Activated CD8-positive, alpha-beta T cell treated with anti-CD3 and anti-CD28 coated beads, Interleukin-2, amount 10 ng/mL, durations not matched to agents 7 days and 5 days (primary cell): ENCODE measurements at regions not wholly inside any gene's neighbourhood (a gene's known extent, or its start where the extent isn't known, plus 50 kb on each side); places are given as distances from the start of the nearest gene placed in this dataset.
"Not testable (repeated sequence)": the region's sequence is repeated elsewhere in the genome, so short reads cannot be mapped to it uniquely, and the experiment has no call there.

Experiments
- ATAC-seq: fragments of 150-1000 bp; cut with Tn5 transposase; one replicate; pipeline ENCODE4 v1.10.0; 2021; ENCODE audit warnings: moderate library complexity
- CTCF ChIA-PET: fragments of 350-600 bp; sonication (Branson Sonifier 250); formaldehyde crosslinking; loops from one replicate; lab custom pipeline; 2021; ENCODE audit warnings: antibody characterized with exemption; lab: Charles Lee
- POLR2A ChIA-PET: fragments of 350-600 bp; sonication (Branson Sonifier 250); formaldehyde crosslinking; loops from one replicate; lab custom pipeline; 2021; ENCODE audit warnings: antibody characterized with exemption; lab: Charles Lee
- DNase-seq: peaks from one replicate; pipeline ENCODE4 v3.0.0-alpha.2; 2020
- H3K27ac Mint-ChIP-seq: one replicate; pipeline ENCODE4 v1.8.0; 2021; ENCODE audit warnings: mild to moderate bottlenecking, mixed read lengths
- H3K27me3 Mint-ChIP-seq: one replicate; pipeline ENCODE4 v1.8.0; 2021; ENCODE audit warnings: low read depth, mixed read lengths
- H3K36me3 Mint-ChIP-seq: one replicate; pipeline ENCODE4 v1.8.0; 2021; ENCODE audit warnings: low read depth, mixed read lengths
- H3K4me1 Mint-ChIP-seq: one replicate; pipeline ENCODE4 v1.8.0; 2021; ENCODE audit warnings: low read depth, mixed read lengths
- H3K4me3 Mint-ChIP-seq: one replicate; pipeline ENCODE4 v1.8.0; 2021; ENCODE audit warnings: mild to moderate bottlenecking, mixed read lengths
- H3K9me3 Mint-ChIP-seq: one replicate; pipeline ENCODE4 v1.8.0; 2022; ENCODE audit warnings: mixed read lengths; ENCODE audit not compliant: insufficient read depth

- Mint-ChIP-seq H3K4me1 (no peaks in the 10 kb centered on the region), H3K9me3 (no peaks in the 10 kb centered on the region), H3K36me3 (no peaks in the 10 kb centered on the region), H3K27ac (no peak overlapping the region), H3K27me3 (no peaks in the 10 kb centered on the region), H3K4me3 (no peak overlapping the region)
- ATAC-seq = no peak
- DNase-seq = no peak
- POLR2A ChIA-PET = no interaction called here
- CTCF ChIA-PET = no interaction called here
Measured at GRCh38 chr4:126647756-126648397, 984.9 kb upstream of the INTU start.

DNA sequence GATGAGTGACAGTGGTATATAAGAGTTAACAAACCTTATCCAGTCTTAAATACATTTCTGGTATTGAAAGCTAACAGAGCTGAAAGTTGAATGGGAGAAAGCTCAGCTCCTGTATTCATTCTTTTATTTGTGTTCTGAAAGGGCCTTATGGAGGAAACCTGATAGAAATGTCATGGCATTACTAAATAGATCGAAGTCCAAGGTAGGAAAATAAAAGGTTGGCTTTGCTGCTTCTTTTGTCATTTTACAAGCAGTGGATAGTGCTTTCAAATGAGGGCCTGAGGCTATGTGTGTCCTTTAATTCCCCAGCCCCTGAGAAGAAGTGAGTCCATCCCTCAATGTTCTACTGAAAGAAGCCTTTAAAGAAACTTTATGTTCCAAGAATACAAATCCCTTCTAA lies 974.3 kb upstream of the INTU start:
- no peaks in the 10 kb centered on the region for H3K36me3 Mint-ChIP-seq
- ChIA-PET CTCF (no interaction called here), POLR2A (no interaction called here)
- no peaks in the 10 kb centered on the region for H3K4me1 Mint-ChIP-seq
- H3K9me3 Mint-ChIP-seq = no peaks in the 10 kb centered on the region
- H3K27me3 Mint-ChIP-seq = no peaks in the 10 kb centered on the region
- H3K4me3 Mint-ChIP-seq = no peak overlapping the region
- DNase-seq = no peak
- H3K27ac Mint-ChIP-seq = no peak overlapping the region
- no peak for ATAC-seq

DNA sequence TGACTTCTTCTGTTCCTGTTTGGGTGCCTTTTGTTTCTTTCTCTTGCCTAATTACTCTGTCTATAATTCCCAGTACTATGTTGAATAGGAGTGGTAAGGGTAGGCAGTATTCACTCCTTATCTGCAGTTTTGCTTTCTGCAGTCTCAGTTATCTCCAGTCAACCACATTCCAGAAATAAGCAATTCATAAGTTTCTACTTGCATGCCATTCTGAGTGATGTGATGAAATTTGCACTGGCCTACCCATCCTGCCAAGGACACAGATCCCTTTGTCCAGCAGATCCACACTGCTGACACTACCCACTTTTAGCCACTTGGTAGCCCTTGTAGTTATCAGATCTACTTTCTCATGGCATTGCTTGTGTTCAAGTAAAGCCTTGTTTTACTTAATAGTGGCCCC lies 971.6 kb upstream of the INTU start:
- POLR2A ChIA-PET = no interaction called here
- no peak overlapping the region for H3K27ac Mint-ChIP-seq
- H3K36me3 Mint-ChIP-seq = no peaks in the 10 kb centered on the region
- H3K9me3 Mint-ChIP-seq = no peaks in the 10 kb centered on the region
- CTCF ChIA-PET = no interaction called here
- DNase-seq = no peak
- H3K27me3 Mint-ChIP-seq = no peaks in the 10 kb centered on the region
- no peaks in the 10 kb centered on the region for H3K4me1 Mint-ChIP-seq
- ATAC-seq = no peak
- H3K4me3 Mint-ChIP-seq = no peak overlapping the region

DNA sequence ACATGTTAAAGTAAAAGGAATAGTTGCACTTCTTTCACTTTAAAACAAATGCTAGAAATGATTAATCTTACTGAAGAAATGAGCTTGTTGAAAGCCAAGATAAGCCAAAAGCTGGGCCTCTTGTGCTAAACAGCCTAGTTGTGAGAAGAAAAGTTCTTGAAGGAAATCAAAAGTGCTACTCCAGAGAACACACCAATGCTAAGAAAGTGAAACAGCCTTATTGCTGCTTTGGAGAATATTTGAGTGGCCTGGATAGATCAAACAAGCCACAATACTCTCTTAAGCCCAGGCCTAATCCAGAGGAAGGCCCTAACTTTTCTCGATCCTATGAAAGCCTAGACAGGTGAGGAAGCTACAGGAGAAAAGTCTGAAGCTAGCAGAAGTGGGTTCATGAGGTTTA lies 967.9 kb upstream of the INTU start:
- no peak for ATAC-seq
- no peaks in the 10 kb centered on the region for H3K4me1 Mint-ChIP-seq
- CTCF ChIA-PET = no interaction called here
- no peak for DNase-seq
- POLR2A ChIA-PET = no interaction called here
- H3K36me3 Mint-ChIP-seq = no peaks in the 10 kb centered on the region
- H3K27me3 Mint-ChIP-seq = no peaks in the 10 kb centered on the region
- H3K9me3 Mint-ChIP-seq = no peaks in the 10 kb centered on the region
- no peak overlapping the region for H3K4me3 Mint-ChIP-seq
- H3K27ac Mint-ChIP-seq = no peak overlapping the region

DNA sequence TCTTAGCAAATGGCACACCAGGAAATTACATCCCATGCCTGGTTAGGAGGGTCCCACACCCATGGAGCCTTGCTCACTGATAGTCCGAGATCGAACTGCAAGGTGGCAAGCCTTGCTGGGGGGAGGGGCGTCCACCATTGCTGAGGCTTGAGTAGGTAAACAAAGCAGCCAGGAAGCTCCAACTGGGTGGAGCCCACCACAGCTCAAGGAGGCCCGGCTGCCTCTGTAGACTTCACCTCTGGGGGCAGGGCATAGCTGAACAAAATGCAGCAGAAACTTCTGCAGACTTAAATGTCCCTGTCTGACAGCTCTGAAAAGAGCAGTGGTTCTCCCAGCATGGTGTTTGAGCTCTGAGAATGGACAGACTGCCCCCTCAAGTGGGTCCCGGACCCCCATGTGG lies 962.7 kb upstream of the INTU start:
- POLR2A ChIA-PET, H3K4me1 Mint-ChIP-seq, CTCF ChIA-PET, H3K9me3 Mint-ChIP-seq, DNase-seq, H3K27ac Mint-ChIP-seq, H3K36me3 Mint-ChIP-seq, ATAC-seq, H3K4me3 Mint-ChIP-seq, H3K27me3 Mint-ChIP-seq: not testable (repeated sequence)

DNA sequence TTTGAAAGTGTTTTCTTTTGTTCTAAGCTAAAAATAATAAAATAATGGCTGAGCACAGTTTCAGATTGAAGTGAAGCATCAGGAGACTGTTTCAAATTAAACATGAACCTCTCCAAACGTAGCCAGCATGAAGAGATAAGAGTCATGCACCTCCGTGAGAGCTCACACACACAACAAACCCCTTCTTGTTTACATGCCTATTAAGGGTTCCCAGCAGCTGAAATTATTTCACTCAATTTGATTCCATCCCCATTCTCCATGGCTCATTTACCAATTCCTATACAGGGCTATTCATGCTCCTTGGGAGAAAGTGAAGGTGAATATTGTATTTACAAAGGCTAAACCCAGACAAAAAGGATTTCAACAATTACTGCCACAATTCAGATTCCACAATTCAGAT lies 954.1 kb upstream of the INTU start:
- H3K27me3 Mint-ChIP-seq = no peaks in the 10 kb centered on the region
- ATAC-seq = no peak

DNA sequence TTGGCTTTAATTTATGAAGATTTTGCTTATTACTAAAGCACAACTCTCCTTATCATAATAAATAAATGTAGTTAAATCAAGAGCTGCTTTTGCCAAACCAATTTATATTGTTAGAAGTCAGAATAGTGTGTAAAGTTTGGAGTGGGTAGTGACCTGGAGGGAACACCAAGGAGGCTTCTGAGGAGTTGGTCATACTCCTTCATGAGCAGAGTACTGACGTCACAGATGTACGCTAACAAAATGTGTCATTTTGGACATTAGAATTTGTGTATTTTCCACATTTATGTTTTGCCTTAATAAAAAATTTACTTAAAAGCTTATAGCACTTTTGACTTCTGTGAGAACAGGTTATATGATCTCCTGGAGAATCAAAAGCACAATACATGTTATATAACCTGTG lies 953.5 kb upstream of the INTU start:
- POLR2A ChIA-PET = no interaction called here
- H3K27me3 Mint-ChIP-seq = no peaks in the 10 kb centered on the region
- H3K9me3 Mint-ChIP-seq = peaks cover 5% of the 10 kb centered on the region
- H3K4me3 Mint-ChIP-seq = no peak overlapping the region
- ATAC-seq (no peak), DNase-seq (no peak)
- no peak overlapping the region for H3K27ac Mint-ChIP-seq
- no peaks in the 10 kb centered on the region for H3K36me3 Mint-ChIP-seq
- no peaks in the 10 kb centered on the region for H3K4me1 Mint-ChIP-seq
- CTCF ChIA-PET = no interaction called here

More for the DNA sequence above, 954.1 kb upstream of the INTU start:
- Mint-ChIP-seq H3K36me3 (no peaks in the 10 kb centered on the region), H3K9me3 (peaks cover 5% of the 10 kb centered on the region), H3K4me1 (no peaks in the 10 kb centered on the region), H3K4me3 (no peak overlapping the region), H3K27ac (no peak overlapping the region)
- no peak for DNase-seq
- ChIA-PET POLR2A (no interaction called here), CTCF (no interaction called here)

GRCh38 chr4:126682250-126682649 lies 950.5 kb upstream of the INTU start:
- Mint-ChIP-seq H3K27ac (no peak overlapping the region), H3K27me3 (no peaks in the 10 kb centered on the region), H3K4me3 (no peak overlapping the region), H3K36me3 (no peaks in the 10 kb centered on the region), H3K9me3 (peaks cover 1% of the 10 kb centered on the region), H3K4me1 (no peaks in the 10 kb centered on the region)
- ChIA-PET POLR2A (no interaction called here), CTCF (no interaction called here)
- ATAC-seq (no peak), DNase-seq (no peak)

GRCh38 chr4:126686491-126686890 lies 946.3 kb upstream of the INTU start:
- H3K4me1 Mint-ChIP-seq = no peaks in the 10 kb centered on the region
- H3K36me3 Mint-ChIP-seq = no peaks in the 10 kb centered on the region

DNA sequence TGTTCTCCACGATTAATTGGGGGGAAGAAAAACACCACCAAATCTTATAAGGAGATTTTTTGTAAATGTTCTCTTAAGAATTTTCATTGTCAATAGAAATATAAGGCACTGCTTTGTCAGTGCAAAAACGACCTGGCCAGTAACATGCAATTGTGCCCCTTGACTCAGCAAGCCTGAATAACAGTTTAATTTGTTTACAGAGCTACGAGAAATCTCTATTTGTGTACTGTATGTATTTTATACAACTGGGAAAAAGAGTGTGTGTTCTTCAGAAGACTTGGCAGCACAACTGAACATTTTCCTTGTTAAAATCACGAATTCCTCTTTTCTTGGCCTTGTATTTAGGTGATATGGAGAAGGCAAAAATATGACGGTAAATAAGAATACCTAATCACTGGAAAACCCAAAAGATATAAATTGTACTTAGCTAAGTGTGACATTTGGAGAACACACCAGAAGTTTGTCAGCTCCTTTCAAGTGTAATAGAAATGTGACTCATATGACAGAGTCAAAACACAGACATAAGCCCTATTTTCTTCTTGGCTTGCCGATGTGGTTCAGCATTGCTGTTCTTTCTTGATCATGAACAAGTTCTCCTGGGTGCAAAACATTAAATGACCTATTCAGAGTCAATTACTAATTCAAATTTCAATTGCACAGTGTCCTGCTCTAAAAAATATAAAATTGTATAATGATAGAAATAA lies 945.0 kb upstream of the INTU start:
- CTCF ChIA-PET = no interaction called here
- POLR2A ChIA-PET = no interaction called here
- H3K27ac Mint-ChIP-seq = no peak overlapping the region

More at GRCh38 chr4:126686491-126686890, 946.3 kb upstream of the INTU start:
- ChIA-PET CTCF (no interaction called here), POLR2A (no interaction called here)
- no peak for ATAC-seq
- Mint-ChIP-seq H3K9me3 (peaks cover 4% of the 10 kb centered on the region), H3K27me3 (no peaks in the 10 kb centered on the region), H3K27ac (no peak overlapping the region), H3K4me3 (no peak overlapping the region)
- no peak for DNase-seq

DNA sequence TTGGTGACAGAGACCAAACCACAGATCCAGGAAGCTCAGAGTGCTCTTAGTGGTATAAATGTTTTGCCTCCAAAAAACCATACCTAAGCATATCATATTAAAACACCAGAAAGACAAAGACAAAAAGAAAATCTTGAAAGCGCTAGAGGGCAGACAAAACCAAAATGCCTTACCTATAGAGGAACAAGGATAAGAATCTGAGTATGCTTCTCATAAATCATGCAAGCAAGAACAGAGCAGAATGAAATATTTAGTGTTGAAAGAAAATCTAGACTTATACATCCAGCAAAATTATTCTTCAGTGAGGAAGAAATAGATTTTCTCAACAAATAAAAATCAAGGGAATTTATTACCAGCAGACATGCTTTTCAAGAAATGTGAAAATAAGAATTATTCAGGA lies 941.0 kb upstream of the INTU start:
- Mint-ChIP-seq H3K27me3 (no peaks in the 10 kb centered on the region), H3K4me1 (no peaks in the 10 kb centered on the region), H3K36me3 (no peaks in the 10 kb centered on the region), H3K4me3 (no peak overlapping the region), H3K27ac (no peak overlapping the region), H3K9me3 (peaks cover 4% of the 10 kb centered on the region)
- ChIA-PET CTCF (no interaction called here), POLR2A (no interaction called here)
- ATAC-seq (no peak), DNase-seq (no peak)

More for the DNA sequence above, 945.0 kb upstream of the INTU start:
- Mint-ChIP-seq H3K4me3 (no peak overlapping the region), H3K4me1 (no peaks in the 10 kb centered on the region), H3K9me3 (peaks cover 4% of the 10 kb centered on the region), H3K27me3 (no peaks in the 10 kb centered on the region), H3K36me3 (no peaks in the 10 kb centered on the region)
- DNase-seq (no peak), ATAC-seq (no peak)

DNA sequence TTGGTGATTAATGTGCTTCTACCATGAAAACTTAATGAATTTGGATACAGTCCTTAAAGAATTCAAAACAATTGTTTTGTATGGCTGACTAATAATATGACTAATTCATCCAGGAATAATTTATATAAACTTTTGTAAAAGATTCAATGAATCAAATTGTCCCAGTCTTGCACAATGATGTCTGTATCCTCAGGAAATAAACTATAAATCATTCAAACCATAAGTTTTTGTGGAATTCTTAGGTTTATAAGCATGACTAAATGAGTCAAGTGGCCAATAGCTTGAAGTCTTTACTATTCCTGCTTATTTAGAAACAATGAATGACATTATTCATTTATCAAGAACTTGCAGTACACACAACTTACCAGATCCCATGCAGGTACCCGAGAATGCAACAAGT lies 935.0 kb upstream of the INTU start:
- Mint-ChIP-seq H3K4me3 (no peak overlapping the region), H3K9me3 (no peaks in the 10 kb centered on the region), H3K27ac (no peak overlapping the region), H3K4me1 (no peaks in the 10 kb centered on the region), H3K27me3 (no peaks in the 10 kb centered on the region), H3K36me3 (no peaks in the 10 kb centered on the region)
- POLR2A ChIA-PET = no interaction called here
- CTCF ChIA-PET = no interaction called here
- ATAC-seq (no peak), DNase-seq (no peak)

- ATAC-seq = no peak
- Mint-ChIP-seq H3K4me1 (no peaks in the 10 kb centered on the region), H3K27ac (no peak overlapping the region), H3K27me3 (no peaks in the 10 kb centered on the region), H3K36me3 (no peaks in the 10 kb centered on the region), H3K9me3 (no peaks in the 10 kb centered on the region), H3K4me3 (no peak overlapping the region)
- no peak for DNase-seq
- CTCF ChIA-PET = no interaction called here
- POLR2A ChIA-PET = no interaction called here
Measured at GRCh38 chr4:126698224-126698623, 934.5 kb upstream of the INTU start.
